IMR-90 (cell line): ENCODE measurements at regions not wholly inside any gene's neighbourhood (a gene's known extent, or its start where the extent isn't known, plus 50 kb on each side); places are given as distances from the start of the nearest gene placed in this dataset.

Source experiments
- ATAC-seq: fragments of 200-7000 bp; cut with Tn5 transposase; 2 replicates; pipeline ENCODE4 v1.9.1; 2020; ENCODE audit warnings: low read depth, mild to moderate bottlenecking, moderate library complexity
- BruUV-seq: library from RNA; stranded (reverse); fragments of 400-500 nt; replicated peaks from 2 replicates; lab custom pipeline; 2021; lab: Mats Ljungman, UMichigan
- CTCF ChIA-PET: fragments of 300-600 bp; formaldehyde crosslinking; extraction: SDS; loops from one replicate; lab custom pipeline; 2021; ENCODE audit warnings: antibody characterized with exemption; lab: Yijun Ruan, JAX
- POLR2A ChIA-PET: fragments of 300-600 bp; sonication (Branson Sonifier 250); formaldehyde crosslinking; loops from one replicate; lab custom pipeline; 2022; ENCODE audit warnings: antibody characterized with exemption; ENCODE audit not compliant: unreplicated experiment; lab: Charles Lee
- DNase-seq: peaks from one replicate; pipeline ENCODE4 v3.0.0; 2013
- H2AFZ ChIP-seq: replicated peaks from 2 replicates; pipeline ENCODE3; 2013; ENCODE audit warnings: low read length, mild to moderate bottlenecking; ENCODE audit not compliant: poor library complexity
- H2AK5ac ChIP-seq: 2 replicates; pipeline ENCODE4 v1.6.1; 2013; ENCODE audit warnings: low read depth, low read length, inconsistent platforms
- H2AK9ac ChIP-seq: replicated peaks from 2 replicates; pipeline ENCODE3; 2013; ENCODE audit warnings: mild to moderate bottlenecking, low read depth, low read length, moderate library complexity; ENCODE audit not compliant: poor library complexity
- H2BK120ac ChIP-seq: 2 replicates; pipeline ENCODE4 v1.6.1; 2013; ENCODE audit warnings: low read depth, low read length, inconsistent platforms
- H2BK15ac ChIP-seq: 3 replicates; pipeline ENCODE4 v1.6.1; 2013; ENCODE audit warnings: low read depth, low read length, inconsistent platforms
- H2BK20ac ChIP-seq: 2 replicates; pipeline ENCODE4 v1.6.1; 2013; ENCODE audit warnings: low read depth, mild to moderate bottlenecking, inconsistent platforms, low read length, moderate library complexity
- H2BK5ac ChIP-seq: 2 replicates; pipeline ENCODE4 v1.6.1; 2013; ENCODE audit warnings: mild to moderate bottlenecking, low read depth, low read length, inconsistent platforms; ENCODE audit not compliant: poor library complexity, severe bottlenecking
- H3K14ac ChIP-seq: replicated peaks from 2 replicates; pipeline ENCODE4 v1.6.1; 2013; ENCODE audit warnings: low read depth, low read length, inconsistent platforms
- H3K18ac ChIP-seq: 2 replicates; pipeline ENCODE4 v1.6.1; 2013; ENCODE audit warnings: low read depth, low read length, control low read depth
- H3K23ac ChIP-seq: 2 replicates; pipeline ENCODE4 v1.6.1; 2013; ENCODE audit warnings: low read depth, low read length, inconsistent platforms
- H3K27ac ChIP-seq: 2 replicates; pipeline ENCODE4 v1.5.1; 2013; ENCODE audit warnings: mild to moderate bottlenecking, control low read depth, low read length; ENCODE audit not compliant: insufficient read depth
- H3K27me3 ChIP-seq: 2 replicates; pipeline ENCODE4 v1.6.1; 2013; ENCODE audit warnings: low read length; ENCODE audit not compliant: control insufficient read depth, insufficient read depth
- H3K36me3 ChIP-seq: 2 replicates; pipeline ENCODE4 v1.6.1; 2013; ENCODE audit warnings: low read length, mixed read lengths; ENCODE audit not compliant: control insufficient read depth, insufficient read depth
- H3K4ac ChIP-seq: 2 replicates; pipeline ENCODE4 v1.6.1; 2013; ENCODE audit warnings: low read depth, low read length, inconsistent platforms
- H3K4me1 ChIP-seq: 2 replicates; pipeline ENCODE4 v1.6.1; 2013; ENCODE audit warnings: low read length, mixed read lengths; ENCODE audit not compliant: control insufficient read depth, insufficient read depth
- H3K4me2 ChIP-seq: 2 replicates; pipeline ENCODE4 v1.6.1; 2013; ENCODE audit warnings: low read depth, mild to moderate bottlenecking, control low read depth, low read length, moderate library complexity
- H3K4me3 ChIP-seq: 2 replicates; pipeline ENCODE4 v1.5.1; 2013; ENCODE audit warnings: low read depth, mild to moderate bottlenecking, control low read depth, low read length, moderate library complexity; ENCODE audit not compliant: insufficient read depth
- H3K56ac ChIP-seq: 2 replicates; pipeline ENCODE4 v1.6.1; 2013; ENCODE audit warnings: low read length, inconsistent platforms; ENCODE audit not compliant: insufficient read depth; ENCODE audit errors: extremely low read depth
- H3K79me1 ChIP-seq, 2 experiments: 2 replicates each; pipeline ENCODE4 v1.6.1; 2013; ENCODE audit warnings: low read length in 2 of 2, inconsistent platforms in 1 of 2, low read depth in 1 of 2
- H3K9ac ChIP-seq: 2 replicates; pipeline ENCODE4 v1.6.1; 2013; ENCODE audit warnings: low read depth, low read length, control low read depth
- H3K9me1 ChIP-seq: 2 replicates; pipeline ENCODE4 v1.6.1; 2013; ENCODE audit warnings: low read length, inconsistent platforms; ENCODE audit not compliant: insufficient read depth
- H3K9me3 ChIP-seq: 2 replicates; pipeline ENCODE4 v1.6.1; 2013; ENCODE audit warnings: low read length; ENCODE audit not compliant: control insufficient read depth, insufficient read depth
- H4K20me1 ChIP-seq: 2 replicates; pipeline ENCODE4 v1.6.1; 2013; ENCODE audit warnings: low read length, inconsistent platforms; ENCODE audit not compliant: insufficient read depth
- H4K5ac ChIP-seq: 2 replicates; pipeline ENCODE4 v1.6.1; 2013; ENCODE audit warnings: mild to moderate bottlenecking, low read depth, low read length, control low read depth
- H4K8ac ChIP-seq, 2 experiments: 2 replicates each; pipeline ENCODE4 v1.6.1; 2013; ENCODE audit warnings: low read depth in 2 of 2, low read length in 2 of 2, control low read depth in 1 of 2, inconsistent platforms in 1 of 2
- H4K91ac ChIP-seq: 2 replicates; pipeline ENCODE4 v1.6.1; 2013; ENCODE audit warnings: low read depth, low read length, inconsistent platforms; ENCODE audit not compliant: insufficient read depth
- POLR2A ChIP-seq: IDR thresholded peaks from 2 replicates; pipeline ENCODE4 v1.6.1; 2012; ENCODE audit warnings: mild to moderate bottlenecking, low read depth, low read length
- WGBS, 2 experiments: methylation state at CpG; one replicate each; pipeline versions ENCODE4 v1.1.5 to v1.1.7; 2013; ENCODE audit warnings: missing lambda C conversion rate in 2 of 2; ENCODE audit not compliant: insufficient read length in 1 of 2; ENCODE audit errors: extremely low coverage in 2 of 2; 5-methylcytosine and 5-hydroxymethylcytosine counted together
- dilution Hi-C: fragments of 300-500 bp; cut with HindIII; formaldehyde crosslinking; loops from one replicate; pipeline ENCODE4 v1.14.3; 2018; ENCODE audit warnings: low sequenced_read_pairs; ENCODE audit not compliant: unreplicated experiment
- in situ Hi-C: fragments of 300-500 bp; cut with MboI; formaldehyde crosslinking; loops from 3 replicates; pipeline ENCODE4 v1.14.3; 2019; ENCODE audit warnings: low sequenced_read_pairs, inconsistent platforms, mixed read lengths
- intact Hi-C: fragments of 100-400 bp; cut with micrococcal nuclease; formaldehyde crosslinking; loops from 2 replicates; pipeline ENCODE4 v1.10.0; 2022

- Histone ChIP-seq H3K56ac (no peak overlapping the region), H3K18ac (peak overlapping the region; percentile 34; the same call in 1 of the 2 replicates), H2AK5ac (peak overlapping the region; percentile 66), H3K36me3 (no peaks in the 10 kb centered on the region), H3K27ac (no peak overlapping the region), H3K4ac (peak overlapping the region; percentile 50; the same call in 1 of the 2 replicates), H3K14ac (no peak overlapping the region), H3K9me3 (no peaks in the 10 kb centered on the region), H3K23ac (no peak overlapping the region; the same call in 1 of the 2 replicates), H4K8ac (peak overlapping the region; percentile 17 to 31; a peak in 2 of 4 replicates), H4K20me1 (no peaks in the 10 kb centered on the region), H3K4me2 (no peak overlapping the region), H3K9me1 (no peaks in the 10 kb centered on the region), H2BK15ac (peak overlapping the region; percentile 71; the same call in 1 of the 3 replicates), H2AFZ (no peak overlapping the region), H3K79me1 (no peaks in the 10 kb centered on the region), H2AK9ac (no peak overlapping the region), H3K27me3 (no peaks in the 10 kb centered on the region), H3K4me3 (no peak overlapping the region), H3K9ac (no peak overlapping the region), H2BK5ac (peak overlapping the region; percentile 99), H2BK20ac (peak overlapping the region; percentile 70; the same call in 1 of the 2 replicates), H4K5ac (peak overlapping the region; percentile 5; the same call in 1 of the 2 replicates), H2BK120ac (peak overlapping the region; percentile 71; the same call in 1 of the 2 replicates), H4K91ac (peak overlapping the region; percentile 60; the same call in 1 of the 2 replicates), H3K4me1 (peaks cover 16% of the 10 kb centered on the region)
- POLR2A ChIA-PET = interaction anchor here (0.6 kb wide), 1 partner anchor 99 kb away, joined by 23 read pairs; no protein-coding TSS in a partner anchor
- WGBS, 2 experiments = 74% methylated on average over 3 of the region's 7 CpGs; no CpG with 5 or more reads in 1 of the 2 experiments
- no TSS peak for BruUV-seq
- CTCF ChIA-PET = interaction anchor here (0.6 kb wide), 1 partner anchor 36 kb away, joined by 3 read pairs; no protein-coding TSS in a partner anchor
- TF ChIP-seq POLR2A = no peak
- dilution Hi-C loops (no loop called here), intact Hi-C loops (loop anchor here (5.0 to 10.0 kb wide), 2 partner anchors 115 to 347 kb away; no protein-coding TSS in a partner anchor), in situ Hi-C loops (no loop called here)
- DNase-seq (no peak), ATAC-seq (no peak)
Observed at GRCh38 chr5:91282210-91282609, 100.9 kb downstream of the ARRDC3 start.
